ENCODE measurements at regions not wholly inside any gene's neighbourhood (a gene's known extent, or its start where the extent isn't known, plus 50 kb on each side); places are given as distances from the start of the nearest gene placed in this dataset.

- TF ChIP-seq CTCF (IDR thresholded peaks at IDR 0.05; ENCODE audit: poor library complexity) (no peak), EZH2 (IDR thresholded peaks at IDR 0.05; ENCODE audit: borderline replicate concordance) (no peak), EZH2phosphoT487 (IDR thresholded peaks at IDR 0.05; ENCODE audit: low read depth, severe bottlenecking, unreplicated experiment) (no peak)
These were observed 92.6 kb upstream of the H2AZ1 start for GRCh38 chr4:100042711-100043110.
